GM12878 (cell line): ENCODE measurements at regions not wholly inside any gene's neighbourhood (a gene's known extent, or its start where the extent isn't known, plus 50 kb on each side); places are given as distances from the start of the nearest gene placed in this dataset.

Experiments
- E4F1 ChIP-seq: fragments of 450-650 bp; IDR thresholded peaks from 2 replicates; pipeline ENCODE4 v1.6.1; 2018; ENCODE audit warnings: borderline replicate concordance, mild to moderate bottlenecking; ENCODE audit not compliant: partially characterized antibody
- GABPA ChIP-seq: IDR thresholded peaks from 2 replicates; pipeline ENCODE4 v1.6.1; 2014; ENCODE audit warnings: antibody characterized with exemption, low read depth, mild to moderate bottlenecking, inconsistent platforms
- MAX ChIP-seq: IDR thresholded peaks from 2 replicates; pipeline ENCODE4 v1.6.1; 2012; ENCODE audit warnings: low read depth, low read length, improper control_type of control experiment
- NFYB ChIP-seq: IDR thresholded peaks from 2 replicates; pipeline ENCODE4 v1.6.1; 2011; ENCODE audit warnings: low read depth, mild to moderate bottlenecking, low read length, improper control_type of control experiment, moderate library complexity; ENCODE audit not compliant: insufficient read depth
- PKNOX1 ChIP-seq: fragments of 450-650 bp; IDR thresholded peaks from 2 replicates; pipeline ENCODE4 v1.6.1; 2016; ENCODE audit warnings: mild to moderate bottlenecking
- POLR2A ChIP-seq: IDR thresholded peaks from 2 replicates; pipeline ENCODE4 v1.6.1; 2011; ENCODE audit warnings: low read depth, mild to moderate bottlenecking, low read length
- SRF ChIP-seq, 2 experiments: IDR thresholded peaks; 2 replicates each; pipeline ENCODE4 v1.6.1; 2011; ENCODE audit warnings: low read depth in 2 of 2, low read length in 2 of 2, mild to moderate bottlenecking in 1 of 2, moderate library complexity in 1 of 2
- TAF1 ChIP-seq: IDR thresholded peaks from 2 replicates; pipeline ENCODE4 v1.6.1; 2011; ENCODE audit warnings: mild to moderate bottlenecking, low read depth, low read length, borderline replicate concordance
- TCF12 ChIP-seq: IDR thresholded peaks from 2 replicates; pipeline ENCODE4 v1.6.1; 2011; ENCODE audit warnings: low read depth, mild to moderate bottlenecking, low read length

- no peak for TF ChIP-seq PKNOX1
- TF ChIP-seq MAX, result no peak
- no peak for TF ChIP-seq E4F1
- TF ChIP-seq TAF1, result no peak
- no peak for TF ChIP-seq GABPA
- no peak for TF ChIP-seq NFYB
- TF ChIP-seq TCF12, result no peak
- no peak for TF ChIP-seq POLR2A
- TF ChIP-seq SRF (IDR thresholded peaks at IDR 0.05; ENCODE audit: low read depth in 2 of 2, low read length in 2 of 2), result no peak
These were observed 68.7 kb upstream of the CREB3L1 start for GRCh38 chr11:46208803-46209202.
